Memory B cell (primary cell): ENCODE measurements at regions not wholly inside any gene's neighbourhood (a gene's known extent, or its start where the extent isn't known, plus 50 kb on each side); places are given as distances from the start of the nearest gene placed in this dataset.

Experiments used
- ATAC-seq: fragments of 150-1000 bp; cut with Tn5 transposase; 2 replicates; pipeline ENCODE4 v1.10.0; 2021; ENCODE audit warnings: low read depth, mild to moderate bottlenecking, moderate library complexity
- DNase-seq, 2 donors: peaks; one replicate each; pipeline ENCODE4 v3.0.0; 2022; ENCODE audit warnings: low spot score in 2 of 2
- H3K27ac Mint-ChIP-seq: one replicate; pipeline ENCODE4 v1.8.0; 2022; ENCODE audit warnings: mild to moderate bottlenecking, moderate library complexity, mixed read lengths
- H3K27me3 Mint-ChIP-seq: one replicate; pipeline ENCODE4 v1.8.0; 2022; ENCODE audit warnings: mixed read lengths
- H3K36me3 Mint-ChIP-seq: one replicate; pipeline ENCODE4 v1.8.0; 2022; ENCODE audit warnings: mild to moderate bottlenecking, mixed read lengths
- H3K4me1 Mint-ChIP-seq: one replicate; pipeline ENCODE4 v1.8.0; 2022; ENCODE audit warnings: mixed read lengths
- H3K4me3 Mint-ChIP-seq: one replicate; pipeline ENCODE4 v1.8.0; 2022; ENCODE audit warnings: mild to moderate bottlenecking, moderate library complexity, mixed read lengths
- H3K9me3 Mint-ChIP-seq: one replicate; pipeline ENCODE4 v1.8.0; 2022; ENCODE audit warnings: mixed read lengths

GRCh38 chr20:7571101-7571500 lies 369.2 kb downstream of the HAO1 start:
- H3K36me3 Mint-ChIP-seq, result no peaks in the 10 kb centered on the region
- no peak overlapping the region for H3K27ac Mint-ChIP-seq
- H3K4me1 Mint-ChIP-seq, result no peaks in the 10 kb centered on the region
- no peak overlapping the region for H3K4me3 Mint-ChIP-seq
- peaks cover 4% of the 10 kb centered on the region for H3K9me3 Mint-ChIP-seq
- ATAC-seq, result no peak
- H3K27me3 Mint-ChIP-seq, result no peaks in the 10 kb centered on the region
- no peak for DNase-seq

GRCh38 chr20:7571521-7572055 lies 368.7 kb downstream of the HAO1 start:
- Mint-ChIP-seq H3K27ac (no peak overlapping the region), H3K4me1 (no peaks in the 10 kb centered on the region), H3K36me3 (no peaks in the 10 kb centered on the region), H3K9me3 (peaks cover 5% of the 10 kb centered on the region), H3K4me3 (no peak overlapping the region), H3K27me3 (no peaks in the 10 kb centered on the region)
- no peak for DNase-seq
- no peak for ATAC-seq

GRCh38 chr20:7579888-7580287 lies 360.4 kb downstream of the HAO1 start:
- ATAC-seq, result no peak
- H3K27me3 Mint-ChIP-seq, result no peaks in the 10 kb centered on the region
- no peaks in the 10 kb centered on the region for H3K36me3 Mint-ChIP-seq
- peaks cover 6% of the 10 kb centered on the region for H3K9me3 Mint-ChIP-seq
- H3K4me1 Mint-ChIP-seq, result no peaks in the 10 kb centered on the region
- H3K27ac Mint-ChIP-seq, result no peak overlapping the region
- no peak overlapping the region for H3K4me3 Mint-ChIP-seq
- DNase-seq, result no peak

GRCh38 chr20:7585126-7585679 lies 355.1 kb downstream of the HAO1 start:
- H3K36me3 Mint-ChIP-seq, result no peaks in the 10 kb centered on the region
- DNase-seq (no peak), ATAC-seq (no peak)
- no peaks in the 10 kb centered on the region for H3K4me1 Mint-ChIP-seq
- H3K9me3 Mint-ChIP-seq, result peaks cover 2% of the 10 kb centered on the region
- H3K27me3 Mint-ChIP-seq, result no peaks in the 10 kb centered on the region
- no peak overlapping the region for H3K27ac Mint-ChIP-seq
- no peak overlapping the region for H3K4me3 Mint-ChIP-seq

GRCh38 chr20:7586481-7586880 lies 353.8 kb downstream of the HAO1 start:
- no peak overlapping the region for H3K4me3 Mint-ChIP-seq
- peaks cover 2% of the 10 kb centered on the region for H3K9me3 Mint-ChIP-seq
- no peaks in the 10 kb centered on the region for H3K36me3 Mint-ChIP-seq
- H3K27ac Mint-ChIP-seq, result no peak overlapping the region
- DNase-seq, result no peak
- no peaks in the 10 kb centered on the region for H3K27me3 Mint-ChIP-seq
- H3K4me1 Mint-ChIP-seq, result no peaks in the 10 kb centered on the region
- no peak for ATAC-seq

- Mint-ChIP-seq H3K27ac (no peak overlapping the region), H3K36me3 (no peaks in the 10 kb centered on the region), H3K4me3 (no peak overlapping the region), H3K4me1 (no peaks in the 10 kb centered on the region), H3K9me3 (peaks cover 4% of the 10 kb centered on the region), H3K27me3 (no peaks in the 10 kb centered on the region)
- DNase-seq, result no peak
- no peak for ATAC-seq
Measured at GRCh38 chr20:7589164-7589563, 351.1 kb downstream of the HAO1 start.

GRCh38 chr20:7596541-7596940 lies 343.7 kb downstream of the HAO1 start:
- Mint-ChIP-seq H3K4me1 (no peaks in the 10 kb centered on the region), H3K4me3 (no peak overlapping the region), H3K36me3 (no peaks in the 10 kb centered on the region), H3K27me3 (no peaks in the 10 kb centered on the region), H3K27ac (no peak overlapping the region), H3K9me3 (peaks cover 5% of the 10 kb centered on the region)
- no peak for DNase-seq
- no peak for ATAC-seq

- Mint-ChIP-seq H3K9me3 (peaks cover 9% of the 10 kb centered on the region), H3K27ac (no peak overlapping the region)
Measured at GRCh38 chr20:7601431-7601830, 338.8 kb downstream of the HAO1 start.

GRCh38 chr20:7606941-7607340 lies 333.3 kb downstream of the HAO1 start:
- Mint-ChIP-seq H3K27ac (no peak overlapping the region), H3K4me3 (no peak overlapping the region), H3K9me3 (peaks cover 10% of the 10 kb centered on the region), H3K27me3 (no peaks in the 10 kb centered on the region), H3K36me3 (no peaks in the 10 kb centered on the region), H3K4me1 (no peaks in the 10 kb centered on the region)
- no peak for ATAC-seq
- no peak for DNase-seq

More at GRCh38 chr20:7601431-7601830, 338.8 kb downstream of the HAO1 start:
- Mint-ChIP-seq H3K27me3 (no peaks in the 10 kb centered on the region), H3K36me3 (no peaks in the 10 kb centered on the region), H3K4me3 (no peak overlapping the region), H3K4me1 (no peaks in the 10 kb centered on the region)
- DNase-seq (no peak), ATAC-seq (no peak)

- Mint-ChIP-seq H3K9me3 (peaks cover 10% of the 10 kb centered on the region), H3K36me3 (no peaks in the 10 kb centered on the region), H3K27me3 (no peaks in the 10 kb centered on the region), H3K4me3 (no peak overlapping the region), H3K4me1 (no peaks in the 10 kb centered on the region), H3K27ac (no peak overlapping the region)
- DNase-seq, result no peak
- ATAC-seq, result no peak
Measured at GRCh38 chr20:7608250-7608649, 332.0 kb downstream of the HAO1 start.

- Mint-ChIP-seq H3K27me3 (no peaks in the 10 kb centered on the region), H3K36me3 (no peaks in the 10 kb centered on the region), H3K4me3 (no peak overlapping the region), H3K9me3 (peaks cover 8% of the 10 kb centered on the region), H3K4me1 (no peaks in the 10 kb centered on the region), H3K27ac (no peak overlapping the region)
- DNase-seq (no peak), ATAC-seq (no peak)
Measured at GRCh38 chr20:7609251-7609650, 331.0 kb downstream of the HAO1 start.

GRCh38 chr20:7610681-7611080 lies 329.6 kb downstream of the HAO1 start:
- no peaks in the 10 kb centered on the region for H3K27me3 Mint-ChIP-seq
- no peak overlapping the region for H3K4me3 Mint-ChIP-seq
- no peaks in the 10 kb centered on the region for H3K4me1 Mint-ChIP-seq
- peaks cover 5% of the 10 kb centered on the region for H3K9me3 Mint-ChIP-seq
- H3K27ac Mint-ChIP-seq, result no peak overlapping the region
- DNase-seq (no peak), ATAC-seq (no peak)
- no peaks in the 10 kb centered on the region for H3K36me3 Mint-ChIP-seq

- Mint-ChIP-seq H3K27me3 (no peaks in the 10 kb centered on the region), H3K4me1 (no peaks in the 10 kb centered on the region), H3K36me3 (no peaks in the 10 kb centered on the region), H3K27ac (no peak overlapping the region), H3K9me3 (peaks cover 5% of the 10 kb centered on the region), H3K4me3 (no peak overlapping the region)
- ATAC-seq (no peak), DNase-seq (no peak)
Measured at GRCh38 chr20:7617797-7618196, 322.5 kb downstream of the HAO1 start.

- Mint-ChIP-seq H3K9me3 (peaks cover 2% of the 10 kb centered on the region), H3K27ac (no peak overlapping the region), H3K4me3 (no peak overlapping the region), H3K36me3 (no peaks in the 10 kb centered on the region), H3K27me3 (no peaks in the 10 kb centered on the region), H3K4me1 (no peaks in the 10 kb centered on the region)
- DNase-seq (no peak), ATAC-seq (no peak)
Measured at GRCh38 chr20:7622399-7622961, 317.8 kb downstream of the HAO1 start.

- Mint-ChIP-seq H3K36me3 (no peaks in the 10 kb centered on the region), H3K27me3 (no peaks in the 10 kb centered on the region), H3K4me3 (no peak overlapping the region), H3K9me3 (peaks cover 2% of the 10 kb centered on the region), H3K27ac (no peak overlapping the region), H3K4me1 (no peaks in the 10 kb centered on the region)
- ATAC-seq (no peak), DNase-seq (no peak)
Measured at GRCh38 chr20:7624886-7625285, 315.4 kb downstream of the HAO1 start.
